Hematopoietic multipotent progenitor cell (in vitro differentiated cells): ENCODE measurements at regions not wholly inside any gene's neighbourhood (a gene's known extent, or its start where the extent isn't known, plus 50 kb on each side); places are given as distances from the start of the nearest gene placed in this dataset.
"Not testable (repeated sequence)": the region's sequence is repeated elsewhere in the genome, so short reads cannot be mapped to it uniquely, and the experiment has no call there.

Experiments used
- DNase-seq, 3 donors: peaks; one replicate each; pipeline ENCODE4 v3.0.0-alpha.2; 2011 to 2015; ENCODE audit warnings: low read depth in 2 of 3, low spot score in 2 of 3

DNA sequence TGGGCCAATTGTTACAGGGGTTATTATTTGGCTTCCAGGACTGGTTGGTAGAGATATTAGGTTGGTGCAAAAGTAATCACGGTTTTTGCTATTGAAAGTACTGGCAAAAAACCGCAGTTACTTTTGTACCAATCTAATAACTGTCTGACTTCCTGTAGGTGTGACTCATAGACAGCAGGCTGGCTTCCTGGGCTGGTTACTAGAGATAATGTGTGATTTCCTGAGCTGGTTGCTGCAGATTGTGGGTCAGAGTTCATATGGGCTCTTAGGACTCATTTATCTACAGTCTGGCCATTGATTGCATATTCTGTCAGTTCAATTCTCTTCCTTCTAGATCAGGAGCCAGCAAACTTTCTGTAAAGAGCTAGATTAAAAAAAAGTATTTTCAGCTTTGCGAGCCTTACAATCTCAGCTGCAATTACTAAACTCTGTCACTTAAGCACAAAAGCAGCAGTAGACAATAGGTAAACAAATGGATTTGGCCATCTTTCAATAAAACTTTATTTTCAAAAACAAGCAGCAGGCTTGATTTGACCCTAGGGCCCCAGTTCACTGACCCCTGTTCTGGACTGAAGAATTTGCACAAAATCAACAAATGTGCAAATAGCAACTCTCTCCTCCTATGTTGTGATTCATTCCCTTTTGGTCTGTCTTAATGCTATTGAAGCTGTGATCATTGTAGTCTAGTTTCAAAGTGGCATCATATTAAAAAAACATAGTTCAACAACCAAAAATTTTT is 50.8 kb upstream of the BOD1L1 start:
- DNase-seq, result peak in 1 of 3 donors; percentile 2

DNA sequence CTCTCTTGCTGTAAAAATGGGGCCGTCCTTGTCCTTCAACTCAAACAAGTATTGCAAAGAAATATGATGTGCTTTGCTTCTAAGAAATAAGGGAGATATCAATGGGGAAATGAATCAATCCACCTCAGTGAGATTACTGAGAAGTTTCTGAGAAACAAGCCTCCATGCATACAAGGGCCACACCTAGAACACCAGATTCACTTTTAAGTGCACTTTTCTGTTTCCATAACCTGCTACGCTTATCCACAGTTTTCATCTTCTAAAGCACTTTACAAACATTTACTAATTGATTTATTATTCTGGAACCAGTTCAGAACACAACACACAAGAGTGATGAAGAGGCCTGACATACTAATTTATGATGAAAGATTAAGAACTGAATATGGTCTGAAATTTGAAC is 54.0 kb upstream of the BOD1L1 start:
- no peak for DNase-seq

DNA sequence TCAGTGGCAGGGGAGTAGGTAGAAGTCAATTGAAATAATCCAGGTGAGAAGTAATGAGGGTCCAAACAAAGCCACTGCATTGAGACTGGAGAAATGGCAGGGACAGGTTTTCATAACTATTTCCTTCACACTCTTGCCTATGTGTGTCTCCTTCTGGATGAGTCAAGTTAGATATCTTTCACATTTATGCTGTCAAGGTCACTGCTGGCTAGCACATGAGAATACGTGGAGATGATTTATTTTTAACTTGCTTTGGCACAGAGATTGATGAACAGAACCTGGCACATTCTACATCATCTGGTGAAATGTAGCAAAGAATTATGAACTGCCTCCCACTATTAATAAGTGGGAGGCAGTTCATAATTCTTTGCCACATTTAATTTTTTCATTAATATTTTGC is 66.7 kb upstream of the BOD1L1 start:
- no peak for DNase-seq

DNA sequence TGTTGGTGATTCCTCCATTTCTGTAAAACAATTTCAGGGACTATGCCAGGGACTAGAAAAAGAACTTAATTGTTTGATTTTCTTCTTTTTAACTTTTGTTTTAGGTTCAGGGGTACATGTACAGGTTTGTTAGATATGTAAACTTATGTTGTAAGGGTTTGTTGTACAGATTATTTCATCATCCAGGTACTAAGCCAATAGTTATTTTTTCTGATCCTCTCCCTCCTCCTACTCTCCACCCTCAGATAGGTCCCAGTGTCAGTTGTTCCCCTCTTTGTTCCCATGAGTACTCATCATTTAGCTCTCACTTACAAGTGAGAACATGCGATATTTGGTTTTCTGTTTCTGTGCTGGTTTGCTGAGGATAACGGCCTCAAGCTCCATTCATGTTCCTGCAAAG is 70.8 kb upstream of the BOD1L1 start:
- DNase-seq, result no peak

DNA sequence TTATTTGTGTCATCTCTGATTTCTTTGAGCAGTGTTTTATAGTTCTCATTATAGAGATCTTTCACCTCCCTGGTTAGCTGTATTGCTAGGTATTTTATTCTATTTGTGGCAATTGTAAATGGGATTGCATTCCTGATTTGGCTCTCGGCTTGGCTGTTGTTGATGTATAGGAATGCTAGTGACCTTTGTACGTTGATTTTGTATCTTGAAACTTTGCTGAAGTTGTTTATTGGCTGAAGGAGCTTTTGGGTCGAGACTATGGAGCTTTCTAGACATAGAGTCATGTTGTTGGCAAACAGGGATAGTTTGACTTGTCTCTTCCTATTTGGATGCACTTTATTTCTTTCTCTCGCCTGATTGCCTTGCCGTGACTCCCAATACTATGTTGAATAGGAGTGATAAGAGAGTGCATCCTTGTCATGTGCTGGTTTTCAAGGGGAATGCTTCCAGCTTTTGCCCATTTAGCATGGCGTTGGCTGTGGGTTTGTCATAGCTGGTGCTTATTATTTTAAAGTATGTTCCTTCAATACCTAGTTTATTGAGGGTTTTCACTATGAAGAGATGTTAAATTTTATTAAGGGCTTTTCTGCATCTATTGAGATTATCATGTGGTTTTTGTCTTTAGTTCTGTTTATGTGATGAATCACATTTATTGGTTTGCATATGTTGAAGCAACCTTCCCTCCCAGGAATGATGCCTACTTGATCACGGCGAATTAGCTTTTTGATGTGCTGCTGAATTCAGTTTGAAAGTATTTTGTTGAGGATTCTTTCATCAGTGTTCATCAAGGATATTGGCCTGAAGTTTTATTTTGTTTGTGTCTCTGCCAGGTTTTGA is 72.7 kb upstream of the BOD1L1 start:
- DNase-seq, result no peak

DNA sequence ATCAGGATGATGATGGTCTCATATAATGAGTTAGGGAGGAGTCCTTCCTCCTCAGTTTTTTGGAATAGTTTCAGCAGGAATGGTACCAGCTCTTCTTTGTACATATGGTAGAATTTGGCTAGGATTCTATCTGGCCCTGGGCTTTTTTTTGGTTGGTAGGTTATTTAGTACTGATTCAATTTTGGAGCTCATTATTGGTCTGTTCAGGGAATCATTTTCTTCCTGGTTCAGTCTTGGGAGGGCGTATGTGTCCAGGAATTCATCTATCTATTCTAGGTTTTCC is 73.3 kb upstream of the BOD1L1 start:
- DNase-seq, result not testable (repeated sequence)

DNA sequence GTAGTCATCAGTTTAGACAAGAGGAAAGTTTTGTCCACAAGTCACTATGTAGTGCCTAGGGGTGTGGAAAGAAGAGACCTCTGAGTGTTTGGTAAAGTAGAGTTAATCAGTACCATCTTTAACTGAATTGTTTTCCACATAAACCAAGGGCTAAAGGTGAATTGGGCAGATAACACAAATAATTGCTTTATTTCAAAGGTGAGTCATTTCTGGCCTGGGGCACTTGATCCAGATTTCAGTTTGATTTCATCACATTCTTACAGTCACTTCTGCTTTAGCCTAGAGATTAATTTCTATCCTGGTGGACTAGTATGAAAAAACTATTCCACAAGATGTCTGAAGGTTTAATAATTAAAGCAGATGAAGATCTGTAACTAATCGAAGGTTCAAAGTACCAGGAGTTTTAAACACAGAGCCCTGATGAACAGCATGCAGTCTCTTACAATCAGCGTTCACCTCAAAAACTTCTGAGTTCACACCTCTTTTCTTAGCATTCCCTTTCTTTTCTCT is 74.5 kb upstream of the BOD1L1 start:
- DNase-seq, result peak in 2 of 3 donors; percentile 30 to 57

DNA sequence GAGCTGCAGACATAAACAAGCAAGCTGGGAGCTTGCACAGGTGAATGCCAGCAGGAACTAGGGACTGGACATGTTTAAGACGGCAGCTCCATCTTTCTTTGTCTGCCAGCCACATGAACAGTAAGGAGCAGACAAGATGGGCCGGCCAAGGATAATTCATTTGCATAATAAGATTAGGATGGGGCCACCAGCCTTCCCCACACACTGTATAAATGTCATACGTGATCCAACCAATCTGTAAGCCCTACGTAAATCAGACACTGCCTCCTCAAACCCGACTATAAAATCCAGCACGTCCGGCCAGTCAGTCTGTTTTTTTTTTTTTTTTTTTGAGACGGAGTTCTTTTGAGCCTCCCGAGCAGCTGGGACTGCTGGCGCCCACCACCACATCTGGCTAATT is 75.6 kb upstream of the BOD1L1 start:
- no peak for DNase-seq

DNA sequence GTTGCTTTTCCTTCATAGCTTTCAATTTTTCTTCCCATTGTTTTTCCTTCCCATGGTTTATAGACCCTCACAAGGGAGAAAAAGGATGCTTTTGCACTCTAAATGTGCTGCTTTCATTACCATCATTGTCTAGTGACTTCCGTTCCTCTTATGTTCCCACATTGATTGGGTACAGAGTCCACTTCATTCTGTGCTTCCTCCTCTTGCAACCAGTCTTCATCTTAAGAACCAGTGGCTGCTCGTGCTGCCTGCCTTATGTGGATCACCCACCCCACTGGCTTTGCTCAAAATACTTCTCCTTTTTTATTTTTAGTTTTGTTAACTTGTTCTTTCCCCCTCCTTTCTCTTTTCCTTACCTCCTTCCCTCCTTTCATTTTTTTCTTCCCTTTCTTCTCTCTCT is 76.5 kb upstream of the BOD1L1 start:
- DNase-seq, result peak in 2 of 3 donors; percentile 9 to 48

DNA sequence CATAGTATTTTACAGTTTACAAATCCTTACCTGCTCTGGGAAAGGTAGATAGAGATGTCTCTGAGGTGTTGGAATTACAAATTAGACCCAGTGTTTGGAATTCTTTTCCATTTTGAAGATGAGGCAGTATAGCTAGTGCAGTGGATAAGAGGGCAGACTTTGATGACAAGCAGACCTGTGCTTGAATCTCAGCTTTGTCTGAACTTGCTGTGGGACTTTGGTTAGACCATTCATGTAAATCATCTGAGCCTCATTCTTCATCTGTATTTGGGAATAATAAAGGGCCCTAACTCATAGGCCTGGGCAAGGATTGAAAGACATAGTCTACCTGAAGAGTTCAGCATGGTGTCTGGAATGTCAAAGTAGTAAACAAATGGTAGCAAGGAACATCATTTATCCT is 77.2 kb upstream of the BOD1L1 start:
- no peak for DNase-seq

DNA sequence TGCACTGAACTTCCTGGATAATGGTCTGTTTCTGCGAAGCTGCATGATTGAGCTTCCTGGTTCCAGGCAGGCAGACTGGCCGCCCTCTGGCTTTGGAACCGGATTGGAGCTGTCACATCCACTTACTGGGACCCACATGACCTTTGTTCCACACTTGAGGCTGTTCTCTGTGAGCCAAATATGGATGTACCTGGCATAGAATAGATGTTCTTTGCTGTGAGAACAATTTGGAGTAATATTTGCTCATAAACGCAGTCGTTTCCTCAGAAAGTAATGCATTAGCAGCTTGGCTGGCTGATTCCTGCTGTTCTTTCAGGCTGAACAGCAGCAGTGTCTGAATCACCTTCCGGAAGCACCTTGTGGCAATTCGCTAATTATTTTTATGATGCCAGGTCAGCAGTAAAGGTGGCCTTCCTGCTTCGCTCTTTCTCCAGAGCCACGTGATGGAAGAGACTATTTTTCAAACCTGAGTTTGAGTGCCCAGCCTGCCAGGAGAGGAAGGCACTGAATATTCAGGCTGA is 78.1 kb upstream of the BOD1L1 start:
- peak in 2 of 3 donors; percentile 42 to 52 for DNase-seq

DNA sequence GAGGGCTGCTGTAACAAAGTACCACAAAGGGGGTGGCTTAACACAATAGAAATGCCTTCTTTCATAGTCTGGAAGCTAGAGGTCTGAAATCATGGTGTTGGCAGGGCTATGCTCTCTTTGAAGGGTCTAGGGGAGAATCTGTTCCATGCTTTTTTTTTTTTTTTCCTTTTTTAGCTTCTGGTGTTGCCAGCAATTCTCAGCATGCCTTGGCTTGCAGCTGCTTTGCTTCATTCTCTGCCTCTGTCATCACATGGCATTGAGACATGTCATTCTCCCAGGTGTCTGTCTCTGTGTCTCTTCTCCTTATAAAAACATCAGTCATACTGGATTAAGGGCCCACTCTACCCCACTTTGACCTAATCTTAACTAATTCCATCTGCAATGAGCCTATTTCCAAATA is 78.6 kb upstream of the BOD1L1 start:
- DNase-seq, result no peak

DNA sequence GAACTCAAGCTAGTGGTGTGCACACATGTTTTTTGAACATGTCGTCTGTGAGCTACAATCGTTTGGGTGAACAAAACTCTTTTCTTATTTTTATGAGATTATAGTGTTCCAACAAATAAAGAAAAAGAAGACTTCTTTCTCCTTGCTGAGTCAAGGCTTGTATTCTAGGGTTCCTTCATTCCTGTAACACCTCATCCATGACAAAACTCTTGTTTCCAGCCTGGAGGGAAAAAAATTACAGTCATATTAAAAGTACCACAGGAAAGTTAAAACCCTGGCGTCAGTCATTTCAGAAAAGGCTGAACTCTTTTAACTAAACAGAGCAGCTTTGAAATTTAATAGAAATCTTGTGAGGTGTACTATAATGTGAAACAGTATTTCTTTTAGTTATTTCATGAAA is 79.2 kb upstream of the BOD1L1 start:
- no peak for DNase-seq

DNA sequence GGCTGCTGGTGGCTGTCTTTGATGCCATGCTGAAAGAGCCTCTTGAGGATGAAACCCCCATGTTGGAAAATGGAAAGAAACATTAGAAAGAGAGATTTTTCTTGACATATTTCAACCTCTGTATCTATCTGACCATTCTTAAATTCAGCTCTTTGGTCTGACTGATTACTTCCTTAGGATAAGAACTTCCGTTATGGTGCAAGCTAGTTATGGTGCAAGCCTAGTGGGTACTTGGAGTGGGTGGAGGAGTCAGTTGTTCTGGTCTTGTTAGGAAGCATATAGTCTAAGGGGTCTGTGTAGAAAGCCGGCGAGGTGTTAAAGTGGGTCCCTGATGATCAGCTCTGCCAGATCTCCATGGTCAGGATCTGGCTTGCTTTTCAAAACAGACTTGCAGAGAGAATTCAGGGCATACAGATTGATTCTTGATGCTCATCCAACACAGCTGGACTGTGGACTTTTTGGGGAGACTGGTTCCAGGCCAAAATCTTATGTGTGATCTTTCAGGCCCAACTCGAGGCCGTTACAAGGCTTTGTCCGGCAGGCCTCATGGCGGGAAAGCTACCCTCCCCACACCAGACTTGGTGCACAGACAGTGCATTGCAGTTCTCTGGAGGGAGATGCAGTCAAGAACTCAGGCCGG is 82.8 kb upstream of the BOD1L1 start:
- no peak for DNase-seq

DNA sequence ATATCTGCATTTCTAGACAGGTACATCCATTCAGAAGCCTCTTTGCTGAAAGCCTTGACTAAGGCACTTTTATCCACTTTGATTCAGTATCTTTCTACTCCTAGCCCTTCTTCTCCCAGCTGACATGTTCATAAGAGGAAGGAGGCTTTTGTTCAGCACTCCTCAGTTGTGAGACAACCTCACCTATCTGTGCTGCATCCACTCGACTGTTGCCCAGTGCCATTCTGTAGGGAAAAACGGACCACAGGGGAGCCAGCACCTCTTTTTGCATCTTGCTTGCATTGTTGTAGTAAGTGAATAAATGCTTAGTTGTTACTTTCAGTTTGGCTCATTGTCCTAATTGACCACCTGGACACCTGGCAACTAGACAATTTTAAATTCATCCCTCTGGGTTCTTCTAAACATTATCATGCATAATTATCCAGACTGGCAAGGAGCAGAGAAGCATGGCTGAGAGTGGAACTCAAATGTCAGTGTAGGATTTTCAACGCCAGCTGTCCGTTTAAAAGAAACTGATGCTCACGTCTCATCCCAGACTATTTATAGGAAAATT is 83.8 kb upstream of the BOD1L1 start:
- no peak for DNase-seq

DNA sequence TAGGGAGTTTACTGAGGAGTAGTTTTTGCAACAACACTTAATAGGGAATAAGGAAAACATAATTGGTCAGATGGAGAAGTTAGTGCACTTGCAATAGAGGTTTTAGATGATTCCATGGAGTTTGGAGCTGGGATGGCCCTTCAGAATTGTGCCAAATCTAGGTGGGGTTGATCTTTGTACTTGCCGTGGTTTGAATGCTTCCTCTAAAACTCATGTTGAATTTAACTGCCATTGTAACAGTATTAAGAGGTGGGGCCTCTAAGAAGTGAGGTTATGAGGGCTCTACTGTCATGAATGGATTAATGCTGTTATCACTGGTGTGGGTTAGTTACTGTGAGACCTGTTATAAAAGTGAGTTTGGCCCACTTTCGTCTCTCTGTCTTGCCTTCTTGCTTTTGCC is 94.4 kb upstream of the BOD1L1 start:
- no peak for DNase-seq

DNA sequence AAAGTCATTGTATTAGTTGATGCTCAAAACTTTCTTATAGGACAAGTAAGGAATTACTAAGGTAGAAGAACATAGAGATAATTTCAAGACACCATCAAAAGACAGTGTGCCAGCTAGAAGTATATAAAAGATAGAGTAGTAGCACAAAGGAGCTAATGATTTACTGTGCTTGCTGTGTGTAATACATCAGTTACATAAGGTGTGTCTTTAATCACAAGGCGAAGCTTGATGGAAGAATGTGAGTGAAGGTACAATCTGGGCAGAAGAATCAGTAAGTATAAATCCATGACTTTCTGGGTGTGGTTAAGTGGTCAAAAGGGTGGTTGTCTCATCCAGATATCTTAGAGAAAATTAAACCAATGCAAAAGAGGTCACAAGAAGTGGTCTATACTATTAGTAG is 95.1 kb upstream of the BOD1L1 start:
- no peak for DNase-seq

DNA sequence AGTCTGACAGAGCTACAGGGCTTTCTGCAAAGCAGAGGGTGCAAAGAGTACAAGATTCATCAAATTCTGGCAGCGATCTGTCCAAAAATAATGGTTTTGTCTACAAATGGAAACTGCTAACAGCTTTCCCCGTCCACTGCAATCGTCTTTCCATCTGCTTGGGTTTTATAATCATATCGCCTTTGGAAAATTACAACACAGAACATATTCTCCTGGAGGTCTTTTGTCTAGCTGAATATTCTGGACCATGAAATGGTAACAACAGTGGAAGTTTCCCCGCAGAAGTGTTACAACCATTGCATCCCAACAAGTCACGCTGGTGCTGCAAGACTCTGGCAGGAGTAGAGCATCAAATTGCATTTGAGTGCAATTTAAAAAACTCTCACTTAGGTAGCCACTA is 101.2 kb upstream of the BOD1L1 start:
- DNase-seq, result no peak

DNA sequence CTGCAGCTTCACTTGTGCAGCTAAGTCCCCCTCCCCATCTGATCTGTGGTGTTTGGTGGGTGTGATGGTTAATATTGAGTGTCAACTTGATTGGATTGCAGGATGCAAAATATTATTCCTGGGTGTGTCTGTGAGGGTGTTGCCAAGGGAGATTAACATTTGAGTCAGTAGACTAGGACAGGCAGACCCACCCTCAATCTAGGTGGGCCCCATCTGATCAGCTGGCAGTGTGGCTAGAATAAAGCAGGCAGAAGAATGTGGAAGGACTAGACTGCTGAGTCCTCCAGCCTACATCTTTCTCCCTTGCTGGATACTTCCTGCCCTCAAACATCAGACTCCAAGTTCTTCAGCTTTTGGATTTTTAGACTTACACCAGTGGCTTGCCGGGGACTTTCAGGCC is 103.5 kb upstream of the BOD1L1 start:
- DNase-seq, result no peak

DNA sequence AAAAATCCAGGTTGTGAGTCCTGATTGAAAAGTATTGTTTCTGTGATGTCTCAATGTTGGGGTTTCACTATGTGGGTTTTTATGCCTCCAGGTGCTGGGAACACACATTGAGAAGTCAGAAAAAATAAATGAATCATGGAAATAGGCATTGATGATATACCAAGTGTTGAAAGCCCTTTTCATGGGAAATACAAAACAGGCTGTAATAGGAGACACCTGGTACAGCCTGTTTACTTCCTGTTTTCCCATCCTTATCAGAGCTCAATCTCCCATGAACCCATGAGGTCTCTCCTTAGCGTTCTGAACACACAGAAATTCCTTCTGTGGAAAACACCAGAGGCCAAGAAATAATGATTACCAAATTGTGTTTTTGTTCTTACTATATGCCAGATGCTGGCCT is 106.3 kb upstream of the BOD1L1 start:
- DNase-seq, result no peak

DNA sequence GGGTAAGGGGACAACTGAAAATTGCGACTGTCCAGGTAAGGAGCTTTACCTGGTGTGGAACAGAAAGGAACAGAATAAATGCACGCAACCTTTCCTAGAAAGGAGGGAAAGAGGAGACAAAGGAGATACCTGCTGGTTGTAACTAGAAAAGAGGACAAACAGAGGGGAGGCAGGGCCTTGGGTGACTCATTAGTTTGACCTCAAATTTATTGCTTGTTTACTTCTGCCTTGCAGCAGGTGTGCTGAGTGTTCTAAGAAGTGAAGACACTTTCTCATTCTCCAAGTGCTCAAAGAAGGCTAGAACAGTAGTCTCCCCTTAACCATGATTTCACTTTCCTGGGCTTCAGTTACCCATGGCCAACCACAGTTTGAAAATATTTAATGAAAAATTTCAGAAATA is 123.1 kb upstream of the BOD1L1 start:
- DNase-seq, result no peak
